Neural cell (in vitro differentiated cells): ENCODE measurements at regions not wholly inside any gene's neighbourhood (a gene's known extent, or its start where the extent isn't known, plus 50 kb on each side); places are given as distances from the start of the nearest gene placed in this dataset.

Source experiments
- H2AFZ ChIP-seq: fragments of 200-600, 300-800 bp; sonication (generic), shearing (Covaris generic); 2 replicates; pipeline ENCODE4 v1.6.0; 2014; ENCODE audit warnings: low read depth, mild to moderate bottlenecking, antibody characterized with exemption, low read length, moderate library complexity
- H3F3A ChIP-seq: fragments of 200-600 bp; shearing (Covaris generic); 2 replicates; pipeline ENCODE4 v1.6.1; 2016; ENCODE audit warnings: mild to moderate bottlenecking, moderate library complexity, mixed read lengths, antibody characterized with exemption, low read length; ENCODE audit not compliant: insufficient read depth, poor library complexity, severe bottlenecking
- H3K27ac ChIP-seq: fragments of 200-600, 300-800 bp; sonication (generic), shearing (Covaris generic); 2 replicates; pipeline ENCODE4 v1.5.1; 2014; ENCODE audit warnings: mild to moderate bottlenecking, low read length, moderate library complexity
- H3K27me3 ChIP-seq: fragments of 300-800, 200-600 bp; sonication (generic), shearing (Covaris generic); 2 replicates; pipeline ENCODE4 v1.6.0; 2014; ENCODE audit warnings: mild to moderate bottlenecking, low read depth, low read length, moderate library complexity; ENCODE audit not compliant: insufficient read depth
- H3K36me3 ChIP-seq: fragments of 300-800, 200-600 bp; sonication (generic), shearing (Covaris generic); 2 replicates; pipeline ENCODE4 v1.5.1; 2014; ENCODE audit warnings: mild to moderate bottlenecking, antibody characterized with exemption, low read length, moderate library complexity; ENCODE audit not compliant: insufficient read depth
- H3K4me2 ChIP-seq: fragments of 300-800, 200-600 bp; sonication (generic), shearing (Covaris generic); 2 replicates; pipeline ENCODE4 v1.6.0; 2014; ENCODE audit warnings: mild to moderate bottlenecking, low read length
- H3K4me3 ChIP-seq: fragments of 300-800, 200-600 bp; sonication (generic), shearing (Covaris generic); 2 replicates; pipeline ENCODE4 v1.5.1; 2014; ENCODE audit warnings: mild to moderate bottlenecking, low read length, moderate library complexity
- H3K79me2 ChIP-seq: fragments of 200-600 bp; shearing (Covaris generic); replicated peaks from 2 replicates; pipeline ENCODE4 v1.6.0; 2014; ENCODE audit warnings: mild to moderate bottlenecking, low read length, moderate library complexity; ENCODE audit not compliant: insufficient read depth
- H3K9ac ChIP-seq: fragments of 300-800, 200-600 bp; sonication (generic), shearing (Covaris generic); 2 replicates; pipeline ENCODE4 v1.6.1; 2016; ENCODE audit warnings: mild to moderate bottlenecking, low read length, mixed read lengths
- H3K9me2 ChIP-seq: fragments of 200-600 bp; shearing (Covaris generic); 2 replicates; pipeline ENCODE4 v1.6.1; 2016; ENCODE audit warnings: mild to moderate bottlenecking, low read length, mixed read lengths; ENCODE audit not compliant: insufficient read depth
- H3K9me3 ChIP-seq: fragments of 200-600, 300-800 bp; sonication (generic), shearing (Covaris generic); 2 replicates; pipeline ENCODE4 v1.6.1; 2016; ENCODE audit warnings: mild to moderate bottlenecking, mixed run types, low read length, moderate library complexity, mixed read lengths
- H4K20me1 ChIP-seq: fragments of 200-600 bp; shearing (Covaris generic); 2 replicates; pipeline ENCODE4 v1.6.1; 2016; ENCODE audit warnings: mild to moderate bottlenecking, mixed run types; ENCODE audit not compliant: insufficient read depth
- EP300 ChIP-seq: fragments of 450-650 bp; conservative IDR thresholded peaks from 2 replicates; pipeline ENCODE4 v1.6.1; 2014; ENCODE audit warnings: antibody characterized with exemption, mild to moderate bottlenecking, moderate library complexity; ENCODE audit not compliant: poor library complexity, severe bottlenecking
- EZH2 ChIP-seq: fragments of 200-600, 300-800 bp; shearing (Covaris generic), sonication (generic); IDR thresholded peaks from 2 replicates; pipeline ENCODE4 v1.6.1; 2014; ENCODE audit warnings: antibody characterized with exemption, low read length, borderline replicate concordance, mild to moderate bottlenecking; ENCODE audit not compliant: insufficient read depth, poor library complexity, severe bottlenecking
- MXI1 ChIP-seq: fragments of 450-650 bp; conservative IDR thresholded peaks from 2 replicates; pipeline ENCODE4 v1.6.1; 2014; ENCODE audit warnings: antibody characterized with exemption, mild to moderate bottlenecking; ENCODE audit not compliant: poor library complexity, severe bottlenecking
- POLR2AphosphoS5 ChIP-seq: IDR thresholded peaks from 2 replicates; pipeline ENCODE4 v1.6.1; 2012
- RAD21 ChIP-seq: fragments of 450-650 bp; conservative IDR thresholded peaks from 2 replicates; pipeline ENCODE4 v1.6.1; 2014; ENCODE audit warnings: antibody characterized with exemption, mild to moderate bottlenecking, moderate library complexity
- SMC3 ChIP-seq: fragments of 450-650 bp; conservative IDR thresholded peaks from 2 replicates; pipeline ENCODE4 v1.6.1; 2014; ENCODE audit warnings: antibody characterized with exemption, mild to moderate bottlenecking, moderate library complexity; ENCODE audit not compliant: poor library complexity
- TAF1 ChIP-seq: IDR thresholded peaks from 2 replicates; pipeline ENCODE4 v1.6.1; 2012; ENCODE audit warnings: low read depth
- TF ChIP-seq, protein P1 (sequence below): fragments of 450-650 bp; IDR thresholded peaks from 2 replicates; pipeline ENCODE4 v1.5.1; 2014; ENCODE audit warnings: antibody characterized with exemption, mild to moderate bottlenecking, moderate library complexity; ENCODE audit not compliant: poor library complexity, severe bottlenecking
- TF ChIP-seq, protein P2 (sequence below): IDR thresholded peaks from 2 replicates; pipeline ENCODE4 v1.6.1; 2012; ENCODE audit warnings: borderline replicate concordance

DNA sequence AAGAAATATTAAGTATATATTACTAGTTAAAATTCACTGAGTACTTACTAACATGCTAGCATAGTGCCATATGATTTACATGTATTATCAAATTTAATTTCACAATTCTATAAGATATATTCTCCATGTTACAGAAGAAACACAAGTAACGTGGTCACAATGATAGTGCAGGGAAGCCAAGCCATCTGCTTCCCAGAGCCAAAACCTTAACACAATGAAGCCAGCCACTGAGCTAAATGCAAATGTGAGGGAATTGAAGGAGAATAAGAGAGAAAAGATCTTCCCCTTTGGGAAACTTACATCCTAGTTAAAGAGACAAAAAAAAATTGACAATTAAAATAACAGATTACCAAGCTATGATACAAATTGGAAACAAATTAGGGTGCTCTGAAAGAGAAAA, 63.6 kb downstream of the ELAPOR2 start:
- peaks cover 32% of the 10 kb centered on the region for H3K79me2 ChIP-seq
- no peaks in the 10 kb centered on the region for H4K20me1 ChIP-seq
- H3F3A ChIP-seq, result no peaks in the 10 kb centered on the region
- no peak overlapping the region for H3K4me3 ChIP-seq
- no peaks in the 10 kb centered on the region for H3K27me3 ChIP-seq
- H3K27ac ChIP-seq, result no peak overlapping the region
- H3K36me3 ChIP-seq, result no peaks in the 10 kb centered on the region
- TF ChIP-seq TAF1 (no peak), RAD21 (no peak), MXI1 (no peak), POLR2AphosphoS5 (no peak)
- no peak overlapping the region for H3K9ac ChIP-seq
- H2AFZ ChIP-seq, result no peak overlapping the region
- no peak overlapping the region for H3K4me2 ChIP-seq
- no peaks in the 10 kb centered on the region for H3K9me3 ChIP-seq
- H3K9me2 ChIP-seq, result no peaks in the 10 kb centered on the region

DNA sequence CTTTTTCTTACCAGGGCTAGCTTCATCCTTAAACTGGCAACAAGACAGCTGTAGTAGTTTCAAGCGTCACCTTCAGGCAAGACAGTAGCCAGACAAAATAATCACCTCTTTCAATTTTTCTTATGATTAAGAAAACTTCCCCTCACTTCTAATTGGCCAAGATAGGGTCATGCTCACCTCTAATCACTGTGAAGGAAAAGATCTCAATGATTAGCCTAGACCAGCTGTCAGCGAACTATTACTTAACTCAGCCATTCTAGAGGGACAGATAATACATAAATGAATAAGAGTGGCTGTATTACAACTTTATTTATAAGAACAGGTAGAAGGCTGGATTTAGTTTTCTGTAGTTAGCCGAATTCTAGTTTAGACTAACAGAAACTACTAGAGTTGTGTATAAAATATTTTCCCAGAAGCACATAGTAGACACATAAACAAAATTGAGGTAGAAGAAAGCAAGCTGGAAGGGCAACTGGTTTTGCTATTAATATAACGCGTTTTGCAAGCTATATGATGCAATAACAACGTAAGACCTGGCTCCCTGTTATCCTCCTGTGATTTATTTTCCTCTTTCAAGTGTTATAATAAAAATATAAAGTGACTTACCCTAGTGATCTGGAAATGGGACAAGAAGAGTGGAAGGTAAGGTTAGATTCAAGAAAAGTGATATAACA, 64.3 kb downstream of the ELAPOR2 start:
- H3K9me2 ChIP-seq, result no peaks in the 10 kb centered on the region
- peaks cover 34% of the 10 kb centered on the region for H3K79me2 ChIP-seq
- no peaks in the 10 kb centered on the region for H3K9me3 ChIP-seq
- no peak overlapping the region for H3K9ac ChIP-seq
- TF ChIP-seq EP300 (no peak), SMC3 (no peak), MXI1 (no peak), EZH2 (no peak), TAF1 (no peak), POLR2AphosphoS5 (no peak), RAD21 (no peak)
- TF ChIP-seq, protein P1, sequence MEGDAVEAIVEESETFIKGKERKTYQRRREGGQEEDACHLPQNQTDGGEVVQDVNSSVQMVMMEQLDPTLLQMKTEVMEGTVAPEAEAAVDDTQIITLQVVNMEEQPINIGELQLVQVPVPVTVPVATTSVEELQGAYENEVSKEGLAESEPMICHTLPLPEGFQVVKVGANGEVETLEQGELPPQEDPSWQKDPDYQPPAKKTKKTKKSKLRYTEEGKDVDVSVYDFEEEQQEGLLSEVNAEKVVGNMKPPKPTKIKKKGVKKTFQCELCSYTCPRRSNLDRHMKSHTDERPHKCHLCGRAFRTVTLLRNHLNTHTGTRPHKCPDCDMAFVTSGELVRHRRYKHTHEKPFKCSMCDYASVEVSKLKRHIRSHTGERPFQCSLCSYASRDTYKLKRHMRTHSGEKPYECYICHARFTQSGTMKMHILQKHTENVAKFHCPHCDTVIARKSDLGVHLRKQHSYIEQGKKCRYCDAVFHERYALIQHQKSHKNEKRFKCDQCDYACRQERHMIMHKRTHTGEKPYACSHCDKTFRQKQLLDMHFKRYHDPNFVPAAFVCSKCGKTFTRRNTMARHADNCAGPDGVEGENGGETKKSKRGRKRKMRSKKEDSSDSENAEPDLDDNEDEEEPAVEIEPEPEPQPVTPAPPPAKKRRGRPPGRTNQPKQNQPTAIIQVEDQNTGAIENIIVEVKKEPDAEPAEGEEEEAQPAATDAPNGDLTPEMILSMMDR, result no peak
- TF ChIP-seq, protein P2, sequence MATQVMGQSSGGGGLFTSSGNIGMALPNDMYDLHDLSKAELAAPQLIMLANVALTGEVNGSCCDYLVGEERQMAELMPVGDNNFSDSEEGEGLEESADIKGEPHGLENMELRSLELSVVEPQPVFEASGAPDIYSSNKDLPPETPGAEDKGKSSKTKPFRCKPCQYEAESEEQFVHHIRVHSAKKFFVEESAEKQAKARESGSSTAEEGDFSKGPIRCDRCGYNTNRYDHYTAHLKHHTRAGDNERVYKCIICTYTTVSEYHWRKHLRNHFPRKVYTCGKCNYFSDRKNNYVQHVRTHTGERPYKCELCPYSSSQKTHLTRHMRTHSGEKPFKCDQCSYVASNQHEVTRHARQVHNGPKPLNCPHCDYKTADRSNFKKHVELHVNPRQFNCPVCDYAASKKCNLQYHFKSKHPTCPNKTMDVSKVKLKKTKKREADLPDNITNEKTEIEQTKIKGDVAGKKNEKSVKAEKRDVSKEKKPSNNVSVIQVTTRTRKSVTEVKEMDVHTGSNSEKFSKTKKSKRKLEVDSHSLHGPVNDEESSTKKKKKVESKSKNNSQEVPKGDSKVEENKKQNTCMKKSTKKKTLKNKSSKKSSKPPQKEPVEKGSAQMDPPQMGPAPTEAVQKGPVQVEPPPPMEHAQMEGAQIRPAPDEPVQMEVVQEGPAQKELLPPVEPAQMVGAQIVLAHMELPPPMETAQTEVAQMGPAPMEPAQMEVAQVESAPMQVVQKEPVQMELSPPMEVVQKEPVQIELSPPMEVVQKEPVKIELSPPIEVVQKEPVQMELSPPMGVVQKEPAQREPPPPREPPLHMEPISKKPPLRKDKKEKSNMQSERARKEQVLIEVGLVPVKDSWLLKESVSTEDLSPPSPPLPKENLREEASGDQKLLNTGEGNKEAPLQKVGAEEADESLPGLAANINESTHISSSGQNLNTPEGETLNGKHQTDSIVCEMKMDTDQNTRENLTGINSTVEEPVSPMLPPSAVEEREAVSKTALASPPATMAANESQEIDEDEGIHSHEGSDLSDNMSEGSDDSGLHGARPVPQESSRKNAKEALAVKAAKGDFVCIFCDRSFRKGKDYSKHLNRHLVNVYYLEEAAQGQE, result no peak
- H3K27me3 ChIP-seq, result no peaks in the 10 kb centered on the region
- no peak overlapping the region for H3K27ac ChIP-seq
- no peaks in the 10 kb centered on the region for H3K36me3 ChIP-seq
- H4K20me1 ChIP-seq, result no peaks in the 10 kb centered on the region
- H3K4me2 ChIP-seq, result no peak overlapping the region
- H2AFZ ChIP-seq, result no peak overlapping the region
- no peaks in the 10 kb centered on the region for H3F3A ChIP-seq
- H3K4me3 ChIP-seq, result no peak overlapping the region
